ACC112 (cell line): ENCODE measurements at regions not wholly inside any gene's neighbourhood (a gene's known extent, or its start where the extent isn't known, plus 50 kb on each side); places are given as distances from the start of the nearest gene placed in this dataset.
"Not testable (repeated sequence)": the region's sequence is repeated elsewhere in the genome, so short reads cannot be mapped to it uniquely, and the experiment has no call there.

Experiments used
- H2AFZ ChIP-seq: fragments of 200-600 bp; sonication (generic); one replicate; pipeline ENCODE4 v1.6.0; 2017; ENCODE audit warnings: antibody characterized with exemption, low read length; ENCODE audit not compliant: unreplicated experiment
- H3K27ac ChIP-seq: fragments of 200-600 bp; sonication (generic); 2 replicates; pipeline ENCODE4 v1.5.1; 2014; ENCODE audit warnings: low read depth, mild to moderate bottlenecking, antibody characterized with exemption, low read length, moderate library complexity
- H3K27me3 ChIP-seq: fragments of 200-600 bp; sonication (generic); 2 replicates; pipeline ENCODE4 v1.6.1; 2014; ENCODE audit warnings: mild to moderate bottlenecking, antibody characterized with exemption, low read length, moderate library complexity, mixed read lengths; ENCODE audit not compliant: insufficient read depth
- H3K36me3 ChIP-seq: fragments of 200-600 bp; sonication (generic); 2 replicates; pipeline ENCODE4 v1.6.1; 2016; ENCODE audit warnings: mild to moderate bottlenecking, antibody characterized with exemption, low read length, moderate library complexity, mixed read lengths; ENCODE audit not compliant: insufficient read depth
- H3K4me1 ChIP-seq: fragments of 200-600 bp; sonication (generic); one replicate; pipeline ENCODE4 v1.6.1; 2016; ENCODE audit warnings: low read length, mixed read lengths; ENCODE audit not compliant: insufficient read depth, unreplicated experiment, control insufficient read depth
- H3K4me3 ChIP-seq: fragments of 200-600 bp; sonication (generic); 2 replicates; pipeline ENCODE4 v1.5.1; 2014; ENCODE audit warnings: mild to moderate bottlenecking, low read depth, low read length
- H3K79me2 ChIP-seq: fragments of 200-600 bp; sonication (generic); one replicate; pipeline ENCODE4 v1.6.0; 2016; ENCODE audit warnings: low read length; ENCODE audit not compliant: control insufficient read depth, unreplicated experiment, insufficient read depth

DNA sequence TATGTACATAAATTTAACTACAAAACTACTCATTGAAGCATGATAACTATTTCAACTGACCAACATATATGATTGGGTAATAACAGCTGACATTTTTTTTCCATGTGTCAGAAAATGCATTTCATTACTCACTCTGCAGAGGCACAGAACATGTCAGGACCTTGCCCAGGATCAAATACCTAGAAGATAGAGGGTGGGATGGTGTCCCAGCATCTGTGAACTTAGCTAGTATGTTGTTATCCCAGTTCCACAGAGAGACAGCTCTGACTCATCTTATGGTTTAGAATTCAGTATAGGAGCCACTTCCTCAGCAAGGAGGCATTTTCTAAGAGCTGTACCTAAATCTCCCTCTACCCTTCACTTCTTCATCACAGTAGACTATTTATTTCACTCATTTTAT is 1198.6 kb upstream of the ACO1 start:
- Histone ChIP-seq H2AFZ (no peak overlapping the region), H3K4me1 (no peaks in the 10 kb centered on the region), H3K4me3 (no peak overlapping the region), H3K79me2 (no peaks in the 10 kb centered on the region), H3K36me3 (no peaks in the 10 kb centered on the region), H3K27ac (no peak overlapping the region), H3K27me3 (no peaks in the 10 kb centered on the region)

DNA sequence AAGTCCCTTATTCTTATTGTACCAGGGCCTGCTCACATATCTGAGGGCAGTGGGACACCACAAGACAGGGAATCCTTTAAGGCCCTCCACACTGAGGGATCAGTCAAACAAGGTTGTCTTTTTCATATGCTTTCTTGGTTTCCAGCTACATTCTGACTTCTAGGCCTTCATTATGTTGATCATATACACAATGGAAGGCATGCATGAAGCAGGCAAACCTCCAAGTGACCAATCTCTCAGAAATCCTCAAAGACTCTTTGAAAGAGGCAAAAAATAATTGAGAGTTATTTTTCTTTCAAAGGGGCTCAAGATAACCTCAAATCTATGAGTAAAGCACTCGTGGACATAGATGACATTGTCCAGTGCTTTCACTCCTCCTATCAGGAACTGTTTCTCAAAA is 1195.9 kb upstream of the ACO1 start:
- H3K27ac ChIP-seq: no peak overlapping the region
- H3K27me3 ChIP-seq: no peaks in the 10 kb centered on the region
- H3K4me3 ChIP-seq: no peak overlapping the region
- H2AFZ ChIP-seq: no peak overlapping the region
- H3K79me2 ChIP-seq: no peaks in the 10 kb centered on the region
- no peaks in the 10 kb centered on the region for H3K36me3 ChIP-seq
- no peaks in the 10 kb centered on the region for H3K4me1 ChIP-seq

DNA sequence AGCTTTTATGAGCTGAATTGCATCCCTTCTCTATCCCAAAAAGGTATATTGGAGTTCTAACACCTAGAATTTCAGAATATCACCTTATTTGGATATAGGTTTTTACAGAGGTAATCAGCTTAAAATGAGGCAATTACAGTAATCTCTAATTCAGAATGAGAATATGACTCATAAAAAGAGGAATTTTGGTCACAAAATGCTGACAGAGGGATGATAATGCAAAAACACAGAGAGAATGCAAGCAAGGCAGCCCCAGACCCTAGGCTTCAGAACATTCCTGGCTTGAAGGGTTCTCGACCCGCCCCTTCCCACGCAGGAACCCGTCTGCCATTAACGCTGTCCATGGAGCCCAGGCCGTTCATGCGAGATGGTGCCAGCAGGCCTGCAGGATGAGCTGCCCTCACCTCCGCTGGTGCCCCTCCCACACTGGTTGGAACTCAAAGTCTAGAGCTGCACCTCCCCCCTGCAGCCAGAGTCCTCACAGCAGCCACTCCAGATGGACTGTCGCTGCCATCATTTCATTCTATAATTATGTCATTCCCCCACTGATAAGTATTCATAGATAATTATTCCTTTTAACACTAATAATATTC is 1173.4 kb upstream of the ACO1 start:
- Histone ChIP-seq H3K79me2 (no peaks in the 10 kb centered on the region), H3K36me3 (no peaks in the 10 kb centered on the region), H2AFZ (no peak overlapping the region), H3K27me3 (no peaks in the 10 kb centered on the region), H3K4me3 (no peak overlapping the region), H3K4me1 (no peaks in the 10 kb centered on the region), H3K27ac (no peak overlapping the region)

DNA sequence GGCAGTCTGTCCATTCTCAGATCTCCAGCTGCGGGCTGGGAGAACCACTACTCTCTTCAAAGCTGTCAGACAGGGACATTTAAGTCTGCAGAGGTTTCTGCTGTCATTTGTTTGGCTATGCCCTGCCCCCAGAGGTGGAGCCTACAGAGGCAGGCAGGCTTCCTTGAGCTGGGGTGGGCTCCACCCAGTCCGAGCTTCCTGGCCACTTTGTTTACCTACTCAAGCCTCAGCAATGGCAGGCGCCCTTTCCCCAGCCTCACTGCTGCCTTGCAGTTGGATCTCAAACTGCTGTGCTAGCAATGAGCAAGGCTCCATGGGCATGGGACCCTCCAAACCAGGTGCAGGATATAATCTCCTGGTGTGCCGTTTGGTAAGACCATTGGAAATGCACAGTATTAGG is 1154.5 kb upstream of the ACO1 start:
- H2AFZ ChIP-seq, H3K4me1 ChIP-seq, H3K79me2 ChIP-seq, H3K4me3 ChIP-seq, H3K36me3 ChIP-seq, H3K27me3 ChIP-seq, H3K27ac ChIP-seq: not testable (repeated sequence)

DNA sequence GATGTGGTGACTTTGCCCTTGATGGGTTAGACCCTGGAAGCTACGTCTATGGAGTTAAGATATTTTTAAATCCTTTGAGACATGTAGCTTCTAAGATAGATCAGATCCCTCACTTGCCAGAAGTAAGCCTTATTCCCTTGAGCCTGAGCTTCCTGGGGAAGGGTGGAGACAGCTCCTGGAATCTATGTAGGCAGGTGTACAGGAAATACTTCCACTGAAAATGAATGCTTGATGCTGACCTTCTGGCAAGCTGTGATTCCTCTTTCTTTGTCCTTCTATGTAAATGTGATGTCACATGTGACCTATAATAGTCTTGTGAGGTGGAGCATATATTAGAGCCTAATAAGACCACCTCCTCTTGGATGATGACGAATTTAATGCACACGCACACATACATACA is 1152.0 kb upstream of the ACO1 start:
- Histone ChIP-seq H3K27me3 (no peaks in the 10 kb centered on the region), H3K36me3 (no peaks in the 10 kb centered on the region), H3K4me1 (no peaks in the 10 kb centered on the region), H3K27ac (no peak overlapping the region), H2AFZ (no peak overlapping the region), H3K79me2 (no peaks in the 10 kb centered on the region), H3K4me3 (no peak overlapping the region)

DNA sequence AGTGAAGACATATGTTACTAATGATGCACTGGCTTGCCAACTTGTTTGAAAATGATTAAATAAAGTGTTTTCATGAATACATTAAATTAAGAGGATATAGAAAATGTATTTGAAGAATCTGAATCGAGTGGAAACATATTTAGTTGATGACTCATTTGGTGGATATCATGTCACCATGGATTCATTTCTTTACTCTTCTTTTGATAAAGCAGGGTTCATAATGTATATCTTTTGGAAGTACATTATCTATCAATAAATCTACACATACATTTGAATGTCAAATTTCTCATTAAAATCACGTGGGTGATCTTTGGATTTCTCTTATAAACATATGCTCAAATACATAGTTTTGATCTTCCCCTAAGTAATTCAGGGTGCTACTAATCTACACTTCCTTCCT is 1148.1 kb upstream of the ACO1 start:
- Histone ChIP-seq H2AFZ (no peak overlapping the region), H3K27ac (no peak overlapping the region), H3K4me1 (no peaks in the 10 kb centered on the region), H3K27me3 (no peaks in the 10 kb centered on the region), H3K4me3 (no peak overlapping the region), H3K36me3 (no peaks in the 10 kb centered on the region), H3K79me2 (no peaks in the 10 kb centered on the region)

DNA sequence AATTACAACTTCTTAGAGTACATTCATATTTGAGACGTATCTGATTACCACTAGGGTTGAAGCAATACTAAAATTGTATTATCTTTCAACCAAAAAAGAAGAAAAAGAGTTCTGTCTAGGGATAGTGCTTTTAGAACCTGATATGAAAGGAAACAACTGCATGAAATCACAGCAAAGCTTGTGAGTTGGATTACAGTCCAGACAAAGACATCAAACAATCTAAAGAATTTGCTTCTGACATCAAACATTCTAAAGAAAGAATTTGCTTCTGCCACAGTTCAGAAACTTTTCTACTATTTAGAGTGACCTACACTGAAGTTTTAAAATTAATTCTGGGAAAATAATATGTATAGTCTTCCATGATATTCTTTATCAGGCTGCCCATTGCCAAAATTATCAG is 1141.1 kb upstream of the ACO1 start:
- Histone ChIP-seq H2AFZ (no peak overlapping the region), H3K79me2 (no peaks in the 10 kb centered on the region), H3K27ac (no peak overlapping the region), H3K4me3 (no peak overlapping the region), H3K36me3 (no peaks in the 10 kb centered on the region), H3K4me1 (no peaks in the 10 kb centered on the region), H3K27me3 (no peaks in the 10 kb centered on the region)

DNA sequence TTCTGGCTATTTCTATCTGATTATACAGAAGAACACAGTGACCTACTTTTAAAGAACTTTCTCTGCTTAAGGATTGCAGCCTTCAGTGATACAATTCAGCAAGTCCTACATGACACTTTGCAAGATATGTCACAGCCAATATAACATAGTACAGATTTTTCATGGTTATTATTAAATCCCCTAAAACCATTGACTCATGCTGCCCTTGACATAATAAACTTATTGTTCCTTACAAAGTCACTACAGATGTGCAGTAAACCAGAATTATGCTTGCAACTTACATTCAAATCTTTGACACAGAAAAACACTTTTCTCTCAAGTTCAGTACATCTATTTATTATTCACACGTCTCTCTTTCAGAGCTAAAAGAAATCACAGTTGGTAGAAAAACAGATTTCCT is 1136.3 kb upstream of the ACO1 start:
- Histone ChIP-seq H2AFZ (no peak overlapping the region), H3K4me1 (no peaks in the 10 kb centered on the region), H3K27ac (no peak overlapping the region), H3K79me2 (no peaks in the 10 kb centered on the region), H3K27me3 (no peaks in the 10 kb centered on the region), H3K4me3 (no peak overlapping the region), H3K36me3 (no peaks in the 10 kb centered on the region)

DNA sequence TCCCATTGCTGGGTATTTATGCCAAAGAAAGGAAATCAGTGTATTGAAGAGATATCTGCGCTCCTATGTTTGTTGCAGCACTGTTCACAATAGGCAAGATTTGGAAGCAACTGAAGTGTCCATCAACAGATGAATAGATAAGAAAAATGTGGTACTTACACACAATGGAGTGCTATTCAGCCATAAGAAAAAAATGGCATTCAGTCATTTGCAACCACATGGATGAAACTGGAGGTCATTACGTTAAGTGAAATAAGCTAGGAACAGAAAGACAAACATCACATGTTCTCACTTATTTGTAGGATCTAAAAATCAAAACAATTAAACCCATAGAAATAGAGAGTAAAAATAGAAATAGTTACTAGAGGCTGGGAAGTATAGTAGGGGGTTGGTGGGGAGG is 1133.1 kb upstream of the ACO1 start:
- no peaks in the 10 kb centered on the region for H3K27me3 ChIP-seq
- no peaks in the 10 kb centered on the region for H3K79me2 ChIP-seq
- no peaks in the 10 kb centered on the region for H3K4me1 ChIP-seq
- H3K27ac ChIP-seq: no peak overlapping the region
- H2AFZ ChIP-seq: no peak overlapping the region
- H3K4me3 ChIP-seq: no peak overlapping the region
- no peaks in the 10 kb centered on the region for H3K36me3 ChIP-seq

DNA sequence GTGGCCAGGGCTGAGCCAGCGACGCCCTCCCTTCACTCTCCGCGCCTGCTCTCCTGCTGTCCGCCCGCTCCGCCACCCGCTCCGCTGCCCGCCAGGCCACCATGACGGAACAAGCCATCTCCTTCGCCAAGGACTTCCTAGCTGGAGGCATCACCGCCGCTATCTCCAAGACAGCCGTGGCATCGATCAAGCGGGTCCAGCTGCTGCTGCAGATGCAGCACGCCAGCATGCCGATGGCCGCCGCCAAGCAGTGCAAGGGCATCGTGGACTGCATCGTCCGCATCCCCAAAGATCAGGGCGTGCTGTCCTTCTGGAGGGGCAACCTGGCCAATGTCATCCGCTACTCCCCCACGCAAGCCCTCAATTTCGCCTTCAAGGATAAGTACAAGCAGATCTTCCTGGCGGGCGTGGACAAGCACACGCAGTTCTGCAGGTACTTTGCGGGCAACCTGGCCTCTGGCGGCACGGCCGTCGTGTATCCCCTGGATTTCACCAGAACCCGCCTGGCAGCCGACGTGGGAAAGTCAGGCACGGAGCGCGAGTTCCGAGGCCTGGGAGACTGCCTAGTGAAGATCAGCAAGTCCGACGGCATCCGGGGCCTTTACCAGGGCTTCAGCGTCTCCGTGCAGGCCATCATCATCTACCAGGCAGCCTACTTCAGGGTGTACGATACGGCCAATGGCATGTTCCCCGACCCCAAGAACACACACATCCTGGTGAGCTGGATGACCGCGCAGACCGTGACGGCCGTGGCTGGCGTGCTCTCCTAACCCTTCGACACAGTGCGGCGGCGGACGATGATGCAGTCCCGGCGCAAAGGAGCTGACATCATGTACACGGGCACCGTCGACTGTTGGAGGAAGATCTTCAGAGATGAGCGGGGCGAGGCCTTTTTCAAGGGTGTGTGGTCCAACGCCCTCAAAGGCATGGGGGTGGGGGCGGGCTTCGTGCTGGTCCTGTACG is 1130.4 kb upstream of the ACO1 start:
- Histone ChIP-seq H3K4me1 (no peaks in the 10 kb centered on the region), H3K36me3 (no peaks in the 10 kb centered on the region), H3K4me3 (no peak overlapping the region), H2AFZ (no peak overlapping the region), H3K27me3 (no peaks in the 10 kb centered on the region), H3K27ac (no peak overlapping the region), H3K79me2 (no peaks in the 10 kb centered on the region)

DNA sequence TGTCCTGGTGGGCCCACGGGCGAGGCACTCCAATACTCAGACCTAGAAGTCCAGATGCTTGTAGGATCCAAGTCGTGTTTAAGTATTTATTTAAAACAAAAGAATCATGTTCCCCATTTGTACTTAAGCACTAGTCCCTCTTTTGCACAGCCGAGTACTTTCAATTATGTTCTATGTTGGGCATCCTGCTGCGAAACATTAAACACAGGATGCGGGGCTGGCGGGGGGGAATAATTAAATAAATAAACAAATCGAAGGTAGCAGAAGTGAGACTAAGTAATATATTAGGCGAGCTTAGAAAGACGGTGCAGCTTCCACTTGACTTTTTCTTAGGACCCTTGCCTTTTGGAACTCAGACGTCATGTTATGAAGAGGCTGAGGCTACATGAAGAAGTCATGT is 1129.2 kb upstream of the ACO1 start:
- H3K27ac ChIP-seq: no peak overlapping the region
- H3K4me3 ChIP-seq: no peak overlapping the region
- no peaks in the 10 kb centered on the region for H3K27me3 ChIP-seq
- no peaks in the 10 kb centered on the region for H3K36me3 ChIP-seq
- H3K79me2 ChIP-seq: no peaks in the 10 kb centered on the region
- H2AFZ ChIP-seq: no peak overlapping the region
- no peaks in the 10 kb centered on the region for H3K4me1 ChIP-seq
